Non-pigmented ciliary epithelial cell (primary cell): ENCODE measurements at regions not wholly inside any gene's neighbourhood (a gene's known extent, or its start where the extent isn't known, plus 50 kb on each side); places are given as distances from the start of the nearest gene placed in this dataset.

Source experiments
- DNase-seq: peaks from one replicate; pipeline ENCODE4 v3.0.0-alpha.2; 2010; ENCODE audit warnings: low read depth

GRCh38 chr9:3732077-3733038 lies 206.6 kb upstream of the RFX3 start:
- peak; percentile 76 for DNase-seq

GRCh38 chr9:3730511-3730922 lies 204.7 kb upstream of the RFX3 start:
- no peak for DNase-seq

- no peak for DNase-seq
These were observed 195.3 kb upstream of the RFX3 start for GRCh38 chr9:3721096-3721495.

- no peak for DNase-seq
These were observed 193.5 kb upstream of the RFX3 start for GRCh38 chr9:3719286-3719685.

- no peak for DNase-seq
These were observed 190.6 kb upstream of the RFX3 start for GRCh38 chr9:3716415-3716814.

DNA sequence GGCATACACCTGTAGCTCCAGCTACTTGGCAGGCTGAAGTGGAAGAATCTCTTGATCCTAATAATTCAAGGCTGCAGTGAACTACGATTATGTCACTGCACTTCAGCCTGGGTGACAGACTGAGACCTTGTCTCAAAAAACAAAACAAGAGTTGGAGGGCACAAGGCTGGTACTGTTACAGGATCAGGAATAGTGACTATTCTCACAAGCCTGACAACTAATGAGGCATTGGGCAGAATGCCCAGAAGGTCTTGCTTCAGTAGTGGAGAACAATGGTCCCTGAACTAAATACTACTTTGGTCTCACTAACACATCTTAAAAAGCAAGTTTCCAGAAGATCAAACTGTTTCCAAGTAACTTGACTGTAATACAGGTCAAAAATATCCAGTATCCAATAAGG lies 182.9 kb upstream of the RFX3 start:
- no peak for DNase-seq

GRCh38 chr9:3704890-3705289 lies 179.1 kb upstream of the RFX3 start:
- DNase-seq = no peak

GRCh38 chr9:3700772-3701171 lies 175.0 kb upstream of the RFX3 start:
- no peak for DNase-seq

DNA sequence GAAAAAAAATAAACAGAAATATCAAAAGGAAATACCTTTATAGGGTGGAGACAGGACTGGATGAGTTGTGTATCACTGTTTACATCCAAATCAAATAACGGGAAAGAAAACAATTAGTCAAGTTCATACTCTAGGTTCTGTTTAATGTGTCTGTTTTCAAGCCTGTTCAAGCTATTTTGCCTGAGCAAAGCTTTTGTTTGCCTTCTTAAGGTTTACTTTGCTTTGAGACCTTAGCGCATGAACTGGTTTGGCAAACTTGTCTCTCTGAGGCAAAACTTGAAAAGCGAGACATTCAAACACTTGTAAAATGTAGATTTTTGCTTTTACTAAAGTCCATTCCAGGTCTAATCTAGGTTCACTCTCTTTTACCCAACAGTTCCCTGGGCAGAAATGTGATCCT lies 174.1 kb upstream of the RFX3 start:
- no peak for DNase-seq

DNA sequence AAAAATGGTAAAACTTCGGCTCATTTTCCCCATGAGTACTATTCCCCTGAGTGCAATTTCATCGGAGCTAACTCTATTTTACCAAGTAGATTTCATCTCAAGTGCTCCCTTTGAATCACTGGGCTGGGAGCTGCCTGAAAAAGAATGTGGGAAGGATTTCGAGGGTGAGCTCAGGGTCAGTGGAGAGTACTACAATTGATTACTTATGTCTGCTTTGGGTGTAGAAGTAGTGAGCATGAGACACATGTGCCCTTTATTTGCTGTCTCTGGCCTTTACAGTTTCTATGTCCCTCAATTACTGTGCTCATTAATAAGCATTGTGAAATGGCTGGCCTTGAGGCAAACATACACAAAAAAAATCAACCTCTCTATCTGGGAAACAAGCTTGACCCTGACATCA lies 172.7 kb upstream of the RFX3 start:
- no peak for DNase-seq

DNA sequence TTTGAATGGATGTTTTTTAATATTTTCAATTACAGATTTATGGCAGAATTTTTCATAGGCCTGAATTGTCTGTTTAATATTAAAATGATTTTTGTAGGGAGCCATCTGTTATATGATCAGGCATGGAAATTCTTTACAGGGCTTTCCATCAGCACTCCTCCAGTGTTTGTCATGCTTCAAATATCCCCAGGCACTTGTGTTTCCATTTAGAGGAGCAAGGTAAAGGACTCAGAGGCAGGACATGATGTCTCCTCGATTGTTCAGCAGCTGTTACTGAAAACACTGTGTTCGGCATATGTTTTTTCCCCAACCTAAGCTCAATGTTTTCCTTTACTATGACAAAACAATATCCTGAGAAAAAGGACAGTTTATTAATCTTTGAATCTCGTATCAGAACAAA lies 172.3 kb upstream of the RFX3 start:
- no peak for DNase-seq

DNA sequence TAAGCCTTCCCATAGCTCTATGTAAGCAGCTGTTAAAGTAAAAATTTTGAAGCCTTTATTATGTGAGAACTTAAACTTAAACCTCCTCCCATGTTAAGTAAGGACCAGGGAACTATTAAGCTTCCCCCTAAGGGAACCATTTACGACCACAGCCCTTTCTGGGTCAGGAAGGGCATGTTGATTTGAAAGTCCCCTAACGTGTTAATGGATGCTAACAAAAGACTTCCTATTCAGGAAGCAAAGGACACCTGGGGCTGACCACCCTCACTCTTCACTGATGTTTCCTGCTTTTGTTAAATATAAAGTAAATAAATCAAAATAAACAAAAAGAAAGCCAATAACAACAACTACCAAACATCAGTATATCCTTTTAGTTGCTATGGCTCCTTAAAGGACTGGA lies 170.6 kb upstream of the RFX3 start:
- DNase-seq = no peak

- DNase-seq = no peak
These were observed 166.8 kb upstream of the RFX3 start for GRCh38 chr9:3692606-3693005.

DNA sequence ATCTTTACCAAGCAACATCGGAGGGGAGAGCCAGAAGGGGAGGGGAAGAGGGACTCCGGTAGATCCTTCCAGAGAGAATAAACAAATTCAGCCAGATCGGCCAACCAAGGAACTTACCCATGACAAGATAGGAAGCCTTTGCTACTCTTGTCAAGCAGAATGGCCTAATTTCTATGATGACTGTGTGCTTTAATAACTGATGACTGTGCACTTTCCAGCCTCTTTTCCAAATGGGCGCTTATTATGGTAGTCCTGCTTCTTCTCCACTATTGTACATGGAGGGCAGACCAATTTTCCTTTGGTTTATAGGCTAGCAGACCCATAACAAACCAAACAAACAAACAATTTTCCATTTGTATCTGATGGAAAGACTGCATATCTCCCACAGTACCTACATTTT lies 163.8 kb upstream of the RFX3 start:
- DNase-seq = no peak

- no peak for DNase-seq
These were observed 161.3 kb upstream of the RFX3 start for GRCh38 chr9:3687145-3687544.

GRCh38 chr9:3682186-3682585 lies 156.4 kb upstream of the RFX3 start:
- DNase-seq = no peak

DNA sequence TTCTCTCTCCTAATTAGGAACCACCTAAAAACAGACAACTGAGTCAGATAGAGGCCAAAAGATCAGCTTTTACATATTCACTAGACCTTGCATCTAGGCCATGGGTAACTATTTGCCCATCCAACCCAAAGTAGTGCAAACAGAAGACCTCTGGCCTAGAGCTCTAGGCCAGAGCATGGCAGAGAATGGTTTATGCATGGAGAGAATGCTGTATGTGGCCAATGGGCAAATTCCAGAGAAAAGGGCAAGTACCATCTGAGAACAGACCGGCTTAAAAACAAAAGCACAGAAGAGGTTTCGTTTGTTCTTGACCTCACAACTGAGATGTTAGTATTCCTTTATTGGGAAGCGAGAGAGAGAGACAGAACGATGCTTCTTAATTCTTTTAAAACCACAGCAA lies 151.7 kb upstream of the RFX3 start:
- no peak for DNase-seq

DNA sequence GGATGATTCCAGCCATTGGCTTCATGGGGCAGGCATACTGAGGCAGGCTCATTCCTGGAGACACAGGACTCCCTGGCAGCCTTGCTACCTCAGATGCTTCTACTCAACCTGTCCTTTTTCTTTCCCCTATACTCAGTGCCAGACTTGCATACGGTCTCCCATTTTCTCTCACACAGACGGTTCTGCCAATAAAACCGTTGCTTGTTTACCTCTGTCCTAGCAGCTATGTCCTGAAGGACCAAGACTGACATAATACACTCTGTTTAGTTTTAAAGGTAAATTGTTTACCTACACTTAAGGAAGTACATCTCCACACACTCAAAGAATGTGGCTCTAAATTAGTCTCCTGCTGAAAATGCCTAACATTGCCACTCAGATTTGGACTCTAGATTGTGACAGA lies 151.0 kb upstream of the RFX3 start:
- DNase-seq = no peak

DNA sequence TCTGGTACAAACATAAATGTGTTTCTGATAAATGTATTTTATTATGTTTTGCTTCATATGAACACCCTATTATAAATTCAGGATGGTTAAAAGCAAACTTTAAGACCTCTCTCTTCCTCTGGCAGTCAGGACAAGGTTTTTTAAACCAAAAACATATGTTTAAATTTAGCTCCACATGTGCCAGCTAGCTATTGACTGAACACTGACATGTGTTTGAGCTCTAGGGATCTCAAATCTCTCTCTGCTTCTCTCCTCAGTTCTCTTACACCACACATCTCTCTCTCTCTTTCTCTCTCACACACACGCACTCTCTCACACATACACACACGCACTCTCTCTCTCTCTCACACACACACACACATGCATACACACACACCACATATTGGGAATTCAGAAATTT lies 150.1 kb upstream of the RFX3 start:
- DNase-seq = no peak

DNA sequence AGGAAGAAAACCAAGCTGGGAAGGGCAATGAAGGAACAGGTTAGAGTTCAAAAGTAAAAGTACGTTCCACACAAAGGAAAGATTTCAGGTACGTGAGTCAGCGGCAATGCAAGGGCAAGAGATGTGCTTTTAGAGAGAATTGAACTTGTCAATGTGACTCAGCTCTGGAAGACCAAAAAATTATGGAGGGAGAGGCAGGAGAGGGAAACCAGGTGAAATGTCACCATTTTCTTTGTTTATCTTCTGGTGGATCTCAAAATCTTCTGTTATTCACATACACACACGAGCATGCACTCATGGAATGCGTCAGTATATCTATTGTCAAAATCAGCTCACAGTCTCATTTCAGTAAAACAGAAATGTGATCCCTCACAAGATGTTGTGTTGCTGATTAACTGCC lies 148.8 kb upstream of the RFX3 start:
- DNase-seq = no peak

DNA sequence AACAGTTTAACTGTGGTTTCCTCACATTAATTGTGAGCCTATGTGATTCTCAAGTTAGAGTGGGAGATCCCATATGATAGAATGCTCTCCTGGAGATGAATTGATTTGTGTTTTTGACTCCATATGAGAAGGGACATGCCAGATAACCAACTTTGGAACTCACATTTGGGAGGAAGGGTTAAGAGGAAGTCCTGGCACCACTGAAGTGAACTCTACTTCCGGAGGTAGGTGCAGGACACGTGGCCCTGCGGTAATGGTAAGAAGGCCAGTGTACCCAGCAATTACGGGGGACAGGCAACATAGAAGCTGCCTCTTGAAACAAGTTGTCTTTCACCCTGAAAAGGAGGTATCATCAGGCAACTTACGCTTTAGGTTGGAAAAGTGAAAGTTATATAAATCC lies 146.6 kb upstream of the RFX3 start:
- no peak for DNase-seq

- peak; percentile 5 for DNase-seq
These were observed 138.2 kb upstream of the RFX3 start for GRCh38 chr9:3664044-3664443.

GRCh38 chr9:3662671-3663070 lies 136.9 kb upstream of the RFX3 start:
- peak; percentile 38 for DNase-seq

DNA sequence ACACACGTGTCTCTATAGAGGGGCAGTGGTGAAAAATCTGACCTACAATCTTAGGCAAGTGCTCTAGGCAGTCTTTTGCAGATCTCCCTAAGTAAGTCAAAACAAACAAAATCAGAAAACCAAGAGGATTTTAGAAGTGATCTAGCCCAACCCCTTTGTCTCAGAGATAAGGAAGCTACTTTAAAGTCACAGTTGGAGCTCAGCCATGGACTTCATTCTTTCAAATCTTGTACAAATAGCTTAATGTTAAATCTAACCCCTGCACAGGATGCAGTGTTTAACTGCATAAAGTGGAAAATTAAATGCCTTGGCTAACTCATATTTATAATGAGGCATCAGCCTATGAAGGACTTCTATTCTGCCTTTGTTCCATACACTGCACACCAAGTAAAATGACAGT lies 135.1 kb upstream of the RFX3 start:
- DNase-seq = no peak
